HEK293 (cell line): ENCODE measurements at regions not wholly inside any gene's neighbourhood (a gene's known extent, or its start where the extent isn't known, plus 50 kb on each side); places are given as distances from the start of the nearest gene placed in this dataset.

Source experiments
- CTCF ChIP-seq: fragments of 450-650 bp; formaldehyde crosslinking; IDR thresholded peaks from 2 replicates; pipeline ENCODE4 v1.5.1; 2016; ENCODE audit warnings: missing biosample characterization, missing genetic modification characterization
- TCF7L2 ChIP-seq: IDR thresholded peaks from 2 replicates; pipeline ENCODE4 v1.6.1; 2011; ENCODE audit warnings: low read depth, mild to moderate bottlenecking, inconsistent platforms, low read length, moderate library complexity, borderline replicate concordance
- ZNF513 ChIP-seq: fragments of 450-650 bp; IDR thresholded peaks from 2 replicates; pipeline ENCODE4 v1.5.1; 2018; ENCODE audit warnings: missing biosample characterization, missing genetic modification characterization
- ZNF654 ChIP-seq: fragments of 450-650 bp; formaldehyde crosslinking; IDR thresholded peaks from 2 replicates; pipeline ENCODE4 v1.5.1; 2016; ENCODE audit warnings: low read depth, missing biosample characterization, missing genetic modification characterization

GRCh38 chr18:50466634-50467033, 91.8 kb downstream of the SKA1 start:
- TF ChIP-seq TCF7L2, result no peak
- TF ChIP-seq CTCF, result no peak
- no peak for TF ChIP-seq ZNF513 (tag by site-specific recombination)
- TF ChIP-seq ZNF654 (tag by site-specific recombination), result no peak
